Caco-2 (cell line): ENCODE measurements at regions not wholly inside any gene's neighbourhood (a gene's known extent, or its start where the extent isn't known, plus 50 kb on each side); places are given as distances from the start of the nearest gene placed in this dataset.
A peak's percentile ranks its signal among the peaks of the same experiment; 100 is the strongest.

Source experiments
- BruUV-seq: library from RNA; stranded (reverse); fragments of 400-500 nt; replicated peaks from 2 replicates; lab custom pipeline; 2021; lab: Mats Ljungman, UMichigan
- CTCF ChIA-PET: fragments of 300-600 bp; sonication (Branson Sonifier 250); formaldehyde crosslinking; loops from one replicate; lab custom pipeline; 2022; ENCODE audit warnings: antibody characterized with exemption; lab: Charles Lee
- POLR2A ChIA-PET: fragments of 300-600 bp; sonication (Branson Sonifier 250); formaldehyde crosslinking; loops from one replicate; lab custom pipeline; 2022; ENCODE audit warnings: antibody characterized with exemption; lab: Charles Lee
- DNase-seq, 2 experiments: peaks; one replicate each; pipeline versions ENCODE4 v3.0.0 to v3.0.0-alpha.2; 2020 to 2022
- H3K27me3 ChIP-seq: replicated peaks from 2 replicates; pipeline ENCODE4 v1.6.0; 2011; ENCODE audit warnings: low read length; ENCODE audit not compliant: control insufficient read depth, insufficient read depth
- H3K36me3 ChIP-seq: 2 replicates; pipeline ENCODE4 v1.5.1; 2011; ENCODE audit warnings: low read length; ENCODE audit not compliant: control insufficient read depth, insufficient read depth
- H3K4me1 ChIP-seq: fragments of 250-450 bp; sonication (Bioruptor Pico); 2 replicates; pipeline ENCODE4 v1.5.1; 2020; ENCODE audit warnings: mild to moderate bottlenecking
- H3K4me3 ChIP-seq: 2 replicates; pipeline ENCODE4 v1.5.1; 2011; ENCODE audit warnings: low read depth, mild to moderate bottlenecking, control low read depth, low read length
- H3K9me3 ChIP-seq: fragments of 250-450 bp; sonication (Bioruptor Pico); 2 replicates; pipeline ENCODE4 v1.5.1; 2020; ENCODE audit warnings: mild to moderate bottlenecking, moderate library complexity
- H3K27ac Mint-ChIP-seq: one replicate; pipeline ENCODE4 v1.8.0; 2022; ENCODE audit warnings: mixed read lengths; ENCODE audit not compliant: unreplicated experiment
- H3K27me3 Mint-ChIP-seq: one replicate; pipeline ENCODE4 v1.8.0; 2022; ENCODE audit warnings: mixed read lengths; ENCODE audit not compliant: insufficient read depth, unreplicated experiment
- H3K36me3 Mint-ChIP-seq: one replicate; pipeline ENCODE4 v1.8.0; 2022; ENCODE audit warnings: mild to moderate bottlenecking, mixed read lengths; ENCODE audit not compliant: insufficient read depth, unreplicated experiment
- H3K4me1 Mint-ChIP-seq: one replicate; pipeline ENCODE4 v1.8.0; 2022; ENCODE audit warnings: low read depth, mixed read lengths; ENCODE audit not compliant: unreplicated experiment
- H3K4me3 Mint-ChIP-seq: one replicate; pipeline ENCODE4 v1.8.0; 2022; ENCODE audit warnings: mild to moderate bottlenecking, moderate library complexity, mixed read lengths; ENCODE audit not compliant: unreplicated experiment
- H3K9me3 Mint-ChIP-seq: one replicate; pipeline ENCODE4 v1.8.0; 2022; ENCODE audit warnings: mixed read lengths; ENCODE audit not compliant: unreplicated experiment
- CTCF ChIP-seq, 2 experiments: fragments of 200-600 bp in 1 of 2; IDR thresholded peaks; 1 replicate in 1 of 2; 2 replicates in 1 of 2; pipeline versions ENCODE4 v1.5.1 to v1.8.0; 2011 to 2022; ENCODE audit warnings: antibody characterized with exemption in 1 of 2, control low read depth in 1 of 2, inconsistent platforms in 1 of 2, low read depth in 1 of 2, low read length in 1 of 2, mild to moderate bottlenecking in 1 of 2, moderate library complexity in 1 of 2; ENCODE audit not compliant: insufficient read depth in 1 of 2, severe bottlenecking in 1 of 2, unreplicated experiment in 1 of 2
- intact Hi-C: fragments of 100-400 bp; cut with micrococcal nuclease; formaldehyde crosslinking; loops from one replicate; pipeline ENCODE4 v1.10.0; 2022; ENCODE audit not compliant: unreplicated experiment

- Histone ChIP-seq H3K36me3 (no peaks in the 10 kb centered on the region), H3K4me3 (no peak overlapping the region), H3K27me3 (no peaks in the 10 kb centered on the region), H3K4me1 (peaks cover 6% of the 10 kb centered on the region; the same call in 1 of the 2 replicates), H3K9me3 (no peaks in the 10 kb centered on the region)
- Mint-ChIP-seq H3K9me3 (no peaks in the 10 kb centered on the region), H3K4me1 (no peaks in the 10 kb centered on the region), H3K27me3 (no peaks in the 10 kb centered on the region), H3K27ac (peak overlapping the region; percentile 11), H3K36me3 (no peaks in the 10 kb centered on the region), H3K4me3 (no peak overlapping the region)
- CTCF ChIA-PET, result no interaction called here
- no peak for DNase-seq
- POLR2A ChIA-PET, result no interaction called here
- BruUV-seq, result no TSS peak
- intact Hi-C loops, result no loop called here
- no peak for TF ChIP-seq CTCF (IDR thresholded peaks at IDR 0.05; ENCODE audit: insufficient read depth in 1 of 2, low read depth in 1 of 2, low read length in 1 of 2, severe bottlenecking in 1 of 2, unreplicated experiment in 1 of 2)
These were observed 104.6 kb upstream of the AKIRIN2 start for GRCh38 chr6:87806635-87807034.

GRCh38 chr6:87806099-87806498, 104.1 kb upstream of the AKIRIN2 start:
- Histone ChIP-seq H3K27me3 (no peaks in the 10 kb centered on the region), H3K4me1 (peaks cover 6% of the 10 kb centered on the region; the same call in 1 of the 2 replicates), H3K4me3 (no peak overlapping the region), H3K9me3 (no peaks in the 10 kb centered on the region), H3K36me3 (no peaks in the 10 kb centered on the region)
- Mint-ChIP-seq H3K4me1 (no peaks in the 10 kb centered on the region), H3K9me3 (no peaks in the 10 kb centered on the region), H3K4me3 (no peak overlapping the region), H3K27ac (no peak overlapping the region), H3K36me3 (no peaks in the 10 kb centered on the region), H3K27me3 (no peaks in the 10 kb centered on the region)
- TF ChIP-seq CTCF (IDR thresholded peaks at IDR 0.05; ENCODE audit: insufficient read depth in 1 of 2, low read depth in 1 of 2, low read length in 1 of 2, severe bottlenecking in 1 of 2, unreplicated experiment in 1 of 2), result no peak
- no TSS peak for BruUV-seq
- CTCF ChIA-PET, result no interaction called here
- intact Hi-C loops, result no loop called here
- DNase-seq, result no peak
- POLR2A ChIA-PET, result no interaction called here

GRCh38 chr6:87803791-87804190, 101.8 kb upstream of the AKIRIN2 start:
- no peak overlapping the region for H3K4me3 Mint-ChIP-seq

More at GRCh38 chr6:87803791-87804190, 101.8 kb upstream of the AKIRIN2 start:
- H3K4me1 ChIP-seq, result peaks cover 15% of the 10 kb centered on the region
- ChIA-PET CTCF (no interaction called here), POLR2A (interaction anchor here (0.6 kb wide), 1 partner anchor 317 kb away, joined by 4 read pairs; no protein-coding TSS in a partner anchor)
- no peaks in the 10 kb centered on the region for H3K36me3 ChIP-seq
- peaks cover 3% of the 10 kb centered on the region for H3K36me3 Mint-ChIP-seq
- no peaks in the 10 kb centered on the region for H3K27me3 ChIP-seq
- no peak overlapping the region for H3K4me3 ChIP-seq
- no peak for DNase-seq
- H3K27ac Mint-ChIP-seq, result no peak overlapping the region
- no peak for TF ChIP-seq CTCF (IDR thresholded peaks at IDR 0.05; ENCODE audit: insufficient read depth in 1 of 2, low read depth in 1 of 2, low read length in 1 of 2, severe bottlenecking in 1 of 2, unreplicated experiment in 1 of 2)
- intact Hi-C loops, result no loop called here
- peaks cover 17% of the 10 kb centered on the region for H3K4me1 Mint-ChIP-seq
- H3K9me3 Mint-ChIP-seq, result no peaks in the 10 kb centered on the region
- H3K27me3 Mint-ChIP-seq, result no peaks in the 10 kb centered on the region
- no peaks in the 10 kb centered on the region for H3K9me3 ChIP-seq
- BruUV-seq, result no TSS peak
